HG03432 (cell line): ENCODE measurements at regions not wholly inside any gene's neighbourhood (a gene's known extent, or its start where the extent isn't known, plus 50 kb on each side); places are given as distances from the start of the nearest gene placed in this dataset.
"Not testable (repeated sequence)": the region's sequence is repeated elsewhere in the genome, so short reads cannot be mapped to it uniquely, and the experiment has no call there.

Source experiments
- ATAC-seq: cut with Tn5 transposase; IDR thresholded peaks from one replicate; pipeline ENCODE4 v1.9.1; 2021; ENCODE audit warnings: mild to moderate bottlenecking, moderate library complexity; ENCODE audit not compliant: unreplicated experiment

GRCh38 chr2:7696556-7696955 is 779.3 kb downstream of the RNF144A start:
- ATAC-seq = not testable (repeated sequence)

GRCh38 chr2:7697052-7697451 is 779.8 kb downstream of the RNF144A start:
- no peak for ATAC-seq

- ATAC-seq = no peak
Observed at GRCh38 chr2:7701791-7702190, 784.6 kb downstream of the RNF144A start.

- no peak for ATAC-seq
Observed at GRCh38 chr2:7703048-7703447, 785.8 kb downstream of the RNF144A start.

- no peak for ATAC-seq
Observed at GRCh38 chr2:7703543-7704144, 786.4 kb downstream of the RNF144A start.

- no peak for ATAC-seq
Observed at GRCh38 chr2:7704296-7704865, 787.2 kb downstream of the RNF144A start.

- ATAC-seq = no peak
Observed at GRCh38 chr2:7706791-7707190, 789.6 kb downstream of the RNF144A start.

GRCh38 chr2:7707723-7708122 is 790.5 kb downstream of the RNF144A start:
- ATAC-seq = no peak

GRCh38 chr2:7709907-7710306 is 792.7 kb downstream of the RNF144A start:
- no peak for ATAC-seq

- no peak for ATAC-seq
Observed at GRCh38 chr2:7711167-7711566, 794.0 kb downstream of the RNF144A start.

GRCh38 chr2:7719876-7720275 is 802.7 kb downstream of the RNF144A start:
- ATAC-seq = no peak

- ATAC-seq = no peak
Observed at GRCh38 chr2:7721413-7721995, 804.3 kb downstream of the RNF144A start.

- peak; percentile 70 for ATAC-seq
Observed at GRCh38 chr2:7722212-7722910, 805.1 kb downstream of the RNF144A start.

- ATAC-seq = no peak
Observed at GRCh38 chr2:7724336-7724735, 807.1 kb downstream of the RNF144A start.

GRCh38 chr2:7725171-7725849 is 808.1 kb downstream of the RNF144A start:
- ATAC-seq = no peak

GRCh38 chr2:7725850-7726242 is 808.6 kb downstream of the RNF144A start:
- no peak for ATAC-seq

GRCh38 chr2:7726989-7727388 is 809.8 kb downstream of the RNF144A start:
- ATAC-seq = no peak

GRCh38 chr2:7728388-7728787 is 811.2 kb downstream of the RNF144A start:
- no peak for ATAC-seq

GRCh38 chr2:7730449-7730848 is 813.2 kb downstream of the RNF144A start:
- ATAC-seq = no peak

GRCh38 chr2:7730990-7731389 is 813.8 kb downstream of the RNF144A start:
- no peak for ATAC-seq

- no peak for ATAC-seq
Observed at GRCh38 chr2:7732497-7732896, 815.3 kb downstream of the RNF144A start.
